Activated T-cell treated with anti-CD3 and anti-CD28 coated beads, Interleukin-2, amount 50 U/mL, for 72 hours (primary cell): ENCODE measurements at regions not wholly inside any gene's neighbourhood (a gene's known extent, or its start where the extent isn't known, plus 50 kb on each side); places are given as distances from the start of the nearest gene placed in this dataset.

Experiments used
- ATAC-seq, 2 donors: fragments of 150-1000 bp; cut with Tn5 transposase; replicated peaks in 1 of 2; 2 replicates each; pipeline ENCODE4 v1.10.0; 2021; ENCODE audit warnings: moderate library complexity in 2 of 2, mild to moderate bottlenecking in 1 of 2
- DNase-seq, 2 donors: peaks; one replicate each; pipeline ENCODE4 v3.0.0; 2021 to 2022; ENCODE audit warnings: mixed read lengths in 1 of 2
- H3K27ac Mint-ChIP-seq: one replicate; pipeline ENCODE4 v1.8.0; 2022; ENCODE audit warnings: mild to moderate bottlenecking, moderate library complexity, mixed read lengths
- H3K27me3 Mint-ChIP-seq: one replicate; pipeline ENCODE4 v1.8.0; 2022; ENCODE audit warnings: low read depth, mixed read lengths
- H3K36me3 Mint-ChIP-seq, 2 donors: one replicate each; pipeline ENCODE4 v1.8.0; 2022; ENCODE audit warnings: mixed read lengths in 2 of 2, mild to moderate bottlenecking in 1 of 2; ENCODE audit not compliant: insufficient read depth in 2 of 2
- H3K4me1 Mint-ChIP-seq: one replicate; pipeline ENCODE4 v1.8.0; 2022; ENCODE audit warnings: low read depth, mixed read lengths
- H3K4me3 Mint-ChIP-seq, 2 donors: one replicate each; pipeline ENCODE4 v1.8.0; 2022; ENCODE audit warnings: mild to moderate bottlenecking in 2 of 2, mixed read lengths in 2 of 2, moderate library complexity in 2 of 2
- H3K9me3 Mint-ChIP-seq, 2 donors: one replicate each; pipeline ENCODE4 v1.8.0; 2022; ENCODE audit warnings: mixed read lengths in 2 of 2

DNA sequence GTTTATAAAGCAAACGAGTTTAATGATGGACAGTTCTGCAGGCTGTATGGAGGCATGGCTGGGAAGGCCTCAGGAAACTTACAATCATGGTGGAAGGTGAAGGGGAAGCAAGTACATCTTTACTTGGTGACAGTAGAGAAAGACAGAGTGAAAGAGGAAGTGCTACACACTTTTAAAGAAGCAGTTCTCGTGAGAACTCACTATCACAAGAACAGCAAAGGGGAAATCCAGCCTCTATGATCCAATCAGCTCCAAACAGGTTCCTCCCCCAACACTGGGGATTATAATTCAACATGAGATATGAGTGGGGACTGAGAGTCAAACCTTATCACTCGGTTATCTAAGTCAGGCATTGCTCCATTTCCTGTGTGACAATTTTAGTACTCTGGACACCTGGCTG, 189.9 kb upstream of the CNTN1 start:
- DNase-seq, result no peak

DNA sequence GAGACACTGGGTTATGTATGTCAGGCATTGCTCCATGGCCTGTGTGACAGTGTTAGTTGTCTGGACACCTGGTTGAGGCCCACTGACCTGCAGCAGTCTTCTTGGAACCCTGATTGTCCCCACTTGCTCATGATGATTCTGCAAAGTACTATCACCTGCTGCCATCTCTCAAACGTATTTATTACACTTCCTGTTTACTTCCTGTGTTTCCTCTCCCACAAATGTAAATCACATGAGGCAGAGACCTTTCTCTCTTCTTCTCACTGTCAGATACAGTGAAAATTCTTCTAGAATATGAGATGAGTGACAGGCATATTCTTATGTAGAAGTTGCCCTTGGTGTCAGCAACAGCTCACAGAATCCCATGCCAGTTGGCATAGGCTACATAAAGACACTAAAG, 186.9 kb upstream of the CNTN1 start:
- Mint-ChIP-seq H3K27ac (no peak overlapping the region), H3K4me3 (no peak overlapping the region), H3K9me3 (peaks cover 0 to 2% of the 10 kb centered on the region in 2 donors), H3K36me3 (no peaks in the 10 kb centered on the region), H3K27me3 (no peaks in the 10 kb centered on the region), H3K4me1 (no peaks in the 10 kb centered on the region)
- no peak for DNase-seq
- ATAC-seq, result no peak

More for the DNA sequence above, 189.9 kb upstream of the CNTN1 start:
- Mint-ChIP-seq H3K36me3 (no peaks in the 10 kb centered on the region), H3K4me3 (no peak overlapping the region), H3K27me3 (no peaks in the 10 kb centered on the region), H3K9me3 (peaks cover 0 to 2% of the 10 kb centered on the region in 2 donors), H3K27ac (no peak overlapping the region), H3K4me1 (no peaks in the 10 kb centered on the region)
- ATAC-seq, result no peak

GRCh38 chr12:40508421-40508820, 183.8 kb upstream of the CNTN1 start:
- Mint-ChIP-seq H3K27me3 (no peaks in the 10 kb centered on the region), H3K36me3 (no peaks in the 10 kb centered on the region), H3K4me3 (no peak overlapping the region), H3K9me3 (no peaks in the 10 kb centered on the region), H3K27ac (no peak overlapping the region), H3K4me1 (no peaks in the 10 kb centered on the region)
- DNase-seq (no peak), ATAC-seq (no peak)

- Mint-ChIP-seq H3K27me3 (no peaks in the 10 kb centered on the region), H3K36me3 (no peaks in the 10 kb centered on the region), H3K27ac (no peak overlapping the region), H3K4me3 (no peak overlapping the region), H3K4me1 (no peaks in the 10 kb centered on the region), H3K9me3 (no peaks in the 10 kb centered on the region)
- no peak for ATAC-seq
- no peak for DNase-seq
These were observed 180.9 kb upstream of the CNTN1 start for GRCh38 chr12:40511341-40511740.

GRCh38 chr12:40515041-40515816, 177.0 kb upstream of the CNTN1 start:
- H3K27ac Mint-ChIP-seq, result no peak overlapping the region
- no peaks in the 10 kb centered on the region for H3K4me1 Mint-ChIP-seq
- no peaks in the 10 kb centered on the region for H3K27me3 Mint-ChIP-seq
- no peaks in the 10 kb centered on the region for H3K9me3 Mint-ChIP-seq
- no peaks in the 10 kb centered on the region for H3K36me3 Mint-ChIP-seq
- DNase-seq, result no peak
- ATAC-seq, result no peak
- H3K4me3 Mint-ChIP-seq, result no peak overlapping the region

GRCh38 chr12:40522837-40523236, 169.4 kb upstream of the CNTN1 start:
- Mint-ChIP-seq H3K9me3 (peaks cover 0 to 1% of the 10 kb centered on the region in 2 donors), H3K27me3 (peaks cover 5% of the 10 kb centered on the region), H3K27ac (no peak overlapping the region), H3K4me1 (no peaks in the 10 kb centered on the region), H3K4me3 (no peak overlapping the region), H3K36me3 (no peaks in the 10 kb centered on the region)
- DNase-seq, result no peak
- no peak for ATAC-seq

- H3K27ac Mint-ChIP-seq, result no peak overlapping the region
- peaks cover 5% of the 10 kb centered on the region for H3K27me3 Mint-ChIP-seq
- peaks cover 0 to 1% of the 10 kb centered on the region in 2 donors for H3K36me3 Mint-ChIP-seq
- no peak overlapping the region for H3K4me3 Mint-ChIP-seq
- H3K9me3 Mint-ChIP-seq, result peaks cover 0 to 5% of the 10 kb centered on the region in 2 donors
- ATAC-seq (no peak), DNase-seq (no peak)
- no peaks in the 10 kb centered on the region for H3K4me1 Mint-ChIP-seq
These were observed 167.2 kb upstream of the CNTN1 start for GRCh38 chr12:40525054-40525453.

DNA sequence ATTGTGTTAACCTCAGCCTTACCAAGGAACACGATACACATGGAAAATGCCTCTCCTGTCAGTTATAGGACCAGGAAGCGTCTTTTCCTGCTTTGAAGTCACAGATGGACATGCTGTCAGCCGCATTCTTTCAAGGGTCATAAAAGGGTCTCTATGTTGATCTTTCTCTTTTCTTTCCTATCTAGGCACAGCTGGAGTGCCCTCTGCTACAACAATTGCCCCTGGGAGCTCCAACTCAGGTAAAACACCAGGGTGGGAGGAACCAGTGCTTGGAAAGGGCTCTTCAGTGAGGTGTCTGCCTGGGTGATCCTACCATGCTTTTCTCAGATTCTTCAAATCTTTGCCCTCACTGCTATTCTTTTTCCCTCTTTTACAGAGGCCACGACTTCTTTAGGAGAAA, 157.4 kb upstream of the CNTN1 start:
- ATAC-seq, result no peak
- no peaks in the 10 kb centered on the region for H3K27me3 Mint-ChIP-seq
- no peak overlapping the region for H3K4me3 Mint-ChIP-seq
- DNase-seq, result no peak
- no peaks in the 10 kb centered on the region for H3K4me1 Mint-ChIP-seq
- no peak overlapping the region for H3K27ac Mint-ChIP-seq
- H3K9me3 Mint-ChIP-seq, result peaks cover 0 to 3% of the 10 kb centered on the region in 2 donors
- peaks cover 0 to under 1% of the 10 kb centered on the region in 2 donors for H3K36me3 Mint-ChIP-seq

DNA sequence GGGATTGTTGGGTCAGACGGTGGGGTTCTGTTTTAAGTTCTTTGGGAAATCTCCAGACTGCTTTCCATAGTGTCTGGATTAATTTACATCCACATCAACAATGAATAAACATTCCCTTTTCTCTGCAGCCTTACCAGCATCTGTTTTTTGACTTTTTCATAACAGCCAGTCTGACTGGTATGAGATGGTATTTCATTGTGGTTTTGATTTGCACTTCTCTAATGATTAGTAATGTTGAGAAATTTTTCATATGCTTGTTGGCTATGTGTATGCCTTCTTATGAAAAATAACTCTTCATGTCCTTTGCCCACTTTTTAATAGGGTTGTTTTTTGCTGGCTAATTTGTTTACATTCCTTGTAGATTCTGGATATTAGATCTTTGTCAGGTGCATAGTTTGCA, 140.8 kb upstream of the CNTN1 start:
- H3K4me3 Mint-ChIP-seq, result no peak overlapping the region
- peaks cover 11 to 16% of the 10 kb centered on the region in 2 donors for H3K9me3 Mint-ChIP-seq
- DNase-seq (no peak), ATAC-seq (no peak)
- no peaks in the 10 kb centered on the region for H3K4me1 Mint-ChIP-seq
- H3K36me3 Mint-ChIP-seq, result peaks cover 1 to 2% of the 10 kb centered on the region in 2 donors
- H3K27ac Mint-ChIP-seq, result no peak overlapping the region
- no peaks in the 10 kb centered on the region for H3K27me3 Mint-ChIP-seq

GRCh38 chr12:40552868-40553267, 139.4 kb upstream of the CNTN1 start:
- DNase-seq, result no peak
- H3K4me1 Mint-ChIP-seq, result no peaks in the 10 kb centered on the region
- no peak for ATAC-seq
- H3K4me3 Mint-ChIP-seq, result no peak overlapping the region
- H3K9me3 Mint-ChIP-seq, result peaks cover 11 to 16% of the 10 kb centered on the region in 2 donors
- no peak overlapping the region for H3K27ac Mint-ChIP-seq
- H3K36me3 Mint-ChIP-seq, result peaks cover 1 to 2% of the 10 kb centered on the region in 2 donors
- no peaks in the 10 kb centered on the region for H3K27me3 Mint-ChIP-seq

- Mint-ChIP-seq H3K9me3 (peaks cover 4 to 15% of the 10 kb centered on the region in 2 donors), H3K27ac (no peak overlapping the region), H3K27me3 (no peaks in the 10 kb centered on the region), H3K4me3 (no peak overlapping the region), H3K4me1 (no peaks in the 10 kb centered on the region), H3K36me3 (peaks cover 1 to 2% of the 10 kb centered on the region in 2 donors)
- no peak for DNase-seq
- no peak for ATAC-seq
These were observed 134.3 kb upstream of the CNTN1 start for GRCh38 chr12:40557980-40558379.

GRCh38 chr12:40559865-40560264, 132.4 kb upstream of the CNTN1 start:
- peaks cover 2 to 12% of the 10 kb centered on the region in 2 donors for H3K9me3 Mint-ChIP-seq
- ATAC-seq, result no peak
- H3K27ac Mint-ChIP-seq, result no peak overlapping the region

GRCh38 chr12:40560848-40561247, 131.4 kb upstream of the CNTN1 start:
- no peak for ATAC-seq
- Mint-ChIP-seq H3K4me1 (no peaks in the 10 kb centered on the region), H3K4me3 (no peak overlapping the region), H3K9me3 (peaks cover 2 to 11% of the 10 kb centered on the region in 2 donors), H3K36me3 (no peaks in the 10 kb centered on the region), H3K27ac (no peak overlapping the region), H3K27me3 (no peaks in the 10 kb centered on the region)
- no peak for DNase-seq

More at GRCh38 chr12:40559865-40560264, 132.4 kb upstream of the CNTN1 start:
- no peaks in the 10 kb centered on the region for H3K4me1 Mint-ChIP-seq
- no peaks in the 10 kb centered on the region for H3K27me3 Mint-ChIP-seq
- peaks cover 0 to 2% of the 10 kb centered on the region in 2 donors for H3K36me3 Mint-ChIP-seq
- H3K4me3 Mint-ChIP-seq, result no peak overlapping the region
- DNase-seq, result no peak
